HUES64 (cell line): ENCODE measurements at regions not wholly inside any gene's neighbourhood (a gene's known extent, or its start where the extent isn't known, plus 50 kb on each side); places are given as distances from the start of the nearest gene placed in this dataset.

Source experiments
- H3K27ac ChIP-seq: 2 replicates; pipeline ENCODE4 v1.7.0; 2013; ENCODE audit warnings: low read depth, low read length, inconsistent platforms
- H3K27me3 ChIP-seq: 2 replicates; pipeline ENCODE4 v1.6.1; 2013; ENCODE audit warnings: mild to moderate bottlenecking, low read length; ENCODE audit not compliant: insufficient read depth
- H3K36me3 ChIP-seq: 2 replicates; pipeline ENCODE4 v1.6.1; 2013; ENCODE audit warnings: mild to moderate bottlenecking, low read length; ENCODE audit not compliant: insufficient read depth
- H3K4me1 ChIP-seq: 2 replicates; pipeline ENCODE4 v1.6.1; 2013; ENCODE audit warnings: mild to moderate bottlenecking, low read length, moderate library complexity; ENCODE audit not compliant: insufficient read depth
- H3K4me3 ChIP-seq: 2 replicates; pipeline ENCODE4 v1.5.1; 2013; ENCODE audit warnings: mild to moderate bottlenecking, low read length, moderate library complexity
- H3K9ac ChIP-seq: 2 replicates; pipeline ENCODE4 v1.6.1; 2013; ENCODE audit warnings: mild to moderate bottlenecking, low read depth, low read length
- H3K9me3 ChIP-seq: 2 replicates; pipeline ENCODE4 v1.6.1; 2013; ENCODE audit warnings: low read depth, low read length; ENCODE audit not compliant: insufficient read depth
- WGBS: fragments of 150-250, 120-280 bp; methylation state at CpG from one replicate; pipeline ENCODE4 v1.1.7; 2013; ENCODE audit warnings: missing lambda C conversion rate; 5-methylcytosine and 5-hydroxymethylcytosine counted together

DNA sequence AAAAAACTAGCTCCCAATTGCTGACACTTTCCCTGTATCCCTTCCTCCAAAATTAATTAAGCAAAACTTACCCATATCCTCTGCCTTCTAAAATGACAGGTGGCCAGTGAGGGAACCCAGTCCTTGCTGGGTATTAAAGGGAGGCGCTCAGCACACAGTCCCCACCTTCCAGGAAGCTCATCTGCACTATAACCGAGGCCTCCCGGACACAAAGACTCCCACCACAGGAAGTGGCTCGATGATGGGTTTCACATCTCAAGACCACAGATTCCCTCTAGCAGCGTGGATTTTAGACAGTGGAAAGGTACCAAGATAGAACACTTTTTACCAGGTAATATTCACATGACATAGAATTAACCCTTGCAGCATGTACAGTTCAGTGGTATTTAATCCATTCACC, 126.8 kb upstream of the NCOR2 start:
- WGBS: 79% methylated on average over 5 of the region's 5 CpGs
- Histone ChIP-seq H3K9ac (no peak overlapping the region), H3K36me3 (no peaks in the 10 kb centered on the region), H3K27ac (no peak overlapping the region), H3K4me1 (no peaks in the 10 kb centered on the region), H3K4me3 (no peak overlapping the region), H3K9me3 (0 out of 2 replicates have a peak, but pooled peaks cover 5% of the 10 kb centered on the region), H3K27me3 (no peaks in the 10 kb centered on the region)

- Histone ChIP-seq H3K4me3 (no peak overlapping the region), H3K27me3 (no peaks in the 10 kb centered on the region), H3K27ac (no peak overlapping the region), H3K36me3 (no peaks in the 10 kb centered on the region), H3K9ac (no peak overlapping the region), H3K9me3 (0 out of 2 replicates have a peak, but pooled peaks cover 5% of the 10 kb centered on the region), H3K4me1 (no peaks in the 10 kb centered on the region)
- 88% methylated on average over 17 of the region's 17 CpGs for WGBS
Measured at GRCh38 chr12:124693111-124693723, 125.8 kb upstream of the NCOR2 start.

- Histone ChIP-seq H3K36me3 (no peaks in the 10 kb centered on the region), H3K27me3 (no peaks in the 10 kb centered on the region), H3K9ac (no peak overlapping the region), H3K4me1 (peaks cover 5% of the 10 kb centered on the region; the same call in 1 of the 2 replicates), H3K9me3 (0 out of 2 replicates have a peak, but pooled peaks cover 5% of the 10 kb centered on the region), H3K4me3 (no peak overlapping the region), H3K27ac (no peak overlapping the region)
Measured at GRCh38 chr12:124692443-124692842, 125.0 kb upstream of the NCOR2 start.

GRCh38 chr12:124691429-124691828, 124.0 kb upstream of the NCOR2 start:
- no peaks in the 10 kb centered on the region for H3K27me3 ChIP-seq
- WGBS: 92% methylated on average over 1 of the region's 1 CpG

DNA sequence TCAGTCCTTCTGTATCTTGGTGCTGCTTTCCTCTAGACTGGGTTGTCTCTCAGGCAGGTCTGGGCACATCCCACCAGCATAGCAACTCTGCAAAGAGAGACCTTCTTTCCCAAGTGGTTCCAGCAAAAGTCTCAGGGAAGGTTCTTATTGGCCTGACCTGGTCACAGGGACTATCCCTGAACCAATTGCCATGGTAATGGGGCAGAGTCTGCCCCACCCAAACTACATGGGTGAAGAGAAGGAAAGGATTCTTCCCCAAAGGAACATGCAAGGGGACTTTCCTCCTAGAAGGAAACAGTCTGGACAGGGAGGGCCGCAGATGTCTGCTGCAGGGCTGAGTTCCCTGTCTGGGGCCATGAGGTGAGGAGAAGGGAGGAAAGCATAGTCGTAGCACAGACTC, 122.2 kb upstream of the NCOR2 start:
- Histone ChIP-seq H3K4me3 (no peak overlapping the region), H3K27ac (no peak overlapping the region), H3K27me3 (no peaks in the 10 kb centered on the region), H3K36me3 (no peaks in the 10 kb centered on the region), H3K4me1 (peaks cover 9% of the 10 kb centered on the region), H3K9me3 (0 out of 2 replicates have a peak, but pooled peaks cover 5% of the 10 kb centered on the region), H3K9ac (no peak overlapping the region)
- 90% methylated on average over 2 of the region's 2 CpGs for WGBS

More at GRCh38 chr12:124691429-124691828, 124.0 kb upstream of the NCOR2 start:
- no peak overlapping the region for H3K27ac ChIP-seq
- 0 out of 2 replicates have a peak, but pooled peaks cover 5% of the 10 kb centered on the region for H3K9me3 ChIP-seq
- peaks cover 5% of the 10 kb centered on the region; the same call in 1 of the 2 replicates for H3K4me1 ChIP-seq
- no peaks in the 10 kb centered on the region for H3K36me3 ChIP-seq
- no peak overlapping the region for H3K9ac ChIP-seq
- no peak overlapping the region for H3K4me3 ChIP-seq

DNA sequence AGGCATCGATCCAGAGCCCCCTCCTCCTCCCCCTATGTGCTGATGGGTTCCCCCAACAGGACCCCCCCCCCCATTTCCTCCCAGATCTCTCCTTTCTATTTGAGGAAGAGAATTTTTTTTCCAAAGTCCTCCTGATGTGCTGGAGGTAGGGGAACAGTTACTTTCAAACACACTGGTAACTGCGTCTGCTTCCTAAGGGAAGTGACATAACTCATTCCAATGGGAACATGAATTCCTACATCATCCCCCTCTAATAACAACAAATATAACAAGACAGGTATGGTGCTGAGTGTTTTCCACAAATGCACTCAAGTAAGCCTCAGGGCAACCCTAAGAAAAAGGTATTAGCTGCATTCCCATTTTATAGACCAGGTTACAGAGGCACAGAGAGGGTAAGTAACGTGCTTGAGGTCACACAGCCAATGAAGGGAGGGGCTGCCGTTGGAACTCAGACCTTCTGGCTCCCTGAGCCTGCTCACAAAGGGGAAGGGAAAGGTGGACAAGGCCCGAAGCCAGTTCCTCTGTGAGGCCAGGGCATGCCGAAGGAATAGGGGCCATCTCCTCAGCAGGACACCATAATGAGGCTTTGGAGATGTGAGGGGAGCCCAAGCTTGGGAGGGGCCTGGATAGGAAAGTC, 121.1 kb upstream of the NCOR2 start:
- WGBS: 78% methylated on average over 6 of the region's 6 CpGs
- no peak overlapping the region for H3K4me3 ChIP-seq
- no peak overlapping the region for H3K9ac ChIP-seq
- no peak overlapping the region for H3K27ac ChIP-seq
- no peaks in the 10 kb centered on the region for H3K27me3 ChIP-seq
- H3K4me1 ChIP-seq: peaks cover 9% of the 10 kb centered on the region
- H3K9me3 ChIP-seq: 0 out of 2 replicates have a peak, but pooled peaks cover 5% of the 10 kb centered on the region
- H3K36me3 ChIP-seq: no peaks in the 10 kb centered on the region

DNA sequence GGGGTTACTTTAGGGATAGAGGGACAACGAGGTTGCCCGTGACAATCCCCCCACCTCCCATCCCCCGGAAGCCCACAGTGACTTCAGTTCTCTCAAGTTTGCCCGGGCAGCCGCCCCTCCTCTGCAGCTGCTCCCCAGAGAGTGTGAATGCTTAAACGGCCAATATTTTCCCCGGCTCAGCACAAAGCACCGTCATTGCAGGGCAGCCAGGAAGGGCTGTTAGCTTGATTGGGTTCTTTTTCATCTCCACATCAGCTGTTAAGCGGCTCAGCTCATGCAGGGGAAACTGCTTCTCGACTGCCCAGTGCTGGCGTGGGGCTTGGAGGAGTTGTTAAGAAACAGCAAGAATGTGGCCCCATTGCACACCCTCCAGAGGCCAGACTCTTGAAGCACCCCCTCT, 120.5 kb upstream of the NCOR2 start:
- Histone ChIP-seq H3K4me1 (peaks cover 9% of the 10 kb centered on the region), H3K36me3 (no peaks in the 10 kb centered on the region), H3K9ac (no peak overlapping the region), H3K27me3 (no peaks in the 10 kb centered on the region), H3K4me3 (no peak overlapping the region), H3K9me3 (0 out of 2 replicates have a peak, but pooled peaks cover 5% of the 10 kb centered on the region), H3K27ac (no peak overlapping the region)
- 50% methylated on average over 11 of the region's 11 CpGs for WGBS

- Histone ChIP-seq H3K4me3 (no peak overlapping the region), H3K4me1 (peaks cover 9% of the 10 kb centered on the region), H3K36me3 (no peaks in the 10 kb centered on the region), H3K27me3 (no peaks in the 10 kb centered on the region), H3K9ac (no peak overlapping the region), H3K9me3 (0 out of 2 replicates have a peak, but pooled peaks cover 5% of the 10 kb centered on the region), H3K27ac (no peak overlapping the region)
- WGBS: 84% methylated on average over 9 of the region's 9 CpGs
Measured at GRCh38 chr12:124687174-124687902, 119.9 kb upstream of the NCOR2 start.

GRCh38 chr12:124686370-124687173, 119.2 kb upstream of the NCOR2 start:
- H3K9ac ChIP-seq: no peak overlapping the region
- H3K4me1 ChIP-seq: peaks cover 16% of the 10 kb centered on the region
- no peaks in the 10 kb centered on the region for H3K36me3 ChIP-seq
- WGBS: 89% methylated on average over 9 of the region's 9 CpGs
- H3K27ac ChIP-seq: no peak overlapping the region
- H3K9me3 ChIP-seq: no peaks in the 10 kb centered on the region
- no peak overlapping the region for H3K4me3 ChIP-seq
- no peaks in the 10 kb centered on the region for H3K27me3 ChIP-seq

DNA sequence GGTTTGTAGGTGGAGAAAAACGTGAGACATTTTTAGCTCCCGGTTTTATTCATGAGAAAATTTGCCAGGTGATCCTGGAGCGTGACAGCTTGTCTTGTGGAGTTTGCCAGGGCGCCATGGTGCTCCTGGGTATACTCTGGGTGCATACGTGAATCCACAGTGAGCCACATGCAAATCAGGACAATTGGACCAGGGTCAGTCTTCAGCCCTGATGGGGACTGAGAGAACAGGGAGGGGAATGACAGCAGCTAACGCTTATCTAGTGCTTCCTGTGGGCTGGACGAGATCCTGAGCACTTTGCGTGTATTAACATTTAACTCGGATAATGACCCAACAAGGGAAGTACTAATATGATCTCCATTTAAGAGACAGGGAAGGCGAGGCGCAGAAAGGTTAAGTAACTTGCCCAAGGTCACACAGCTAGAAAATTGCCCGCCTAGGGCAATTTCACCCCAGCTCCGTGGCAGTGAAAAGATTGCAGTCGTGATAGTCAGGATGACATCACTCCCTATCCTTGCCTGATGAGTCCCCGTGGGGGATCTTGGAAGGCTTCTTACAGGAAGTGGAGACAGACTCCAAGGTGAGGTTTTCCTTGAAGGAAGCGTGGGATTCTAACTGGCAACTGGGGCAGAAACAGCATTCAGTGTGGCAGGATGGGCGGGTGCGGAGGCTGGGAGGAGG, 118.4 kb upstream of the NCOR2 start:
- no peak overlapping the region for H3K9ac ChIP-seq
- no peak overlapping the region for H3K27ac ChIP-seq
- WGBS: 77% methylated on average over 18 of the region's 18 CpGs

More for the DNA sequence above, 118.4 kb upstream of the NCOR2 start:
- no peaks in the 10 kb centered on the region for H3K27me3 ChIP-seq
- peaks cover 17% of the 10 kb centered on the region for H3K4me1 ChIP-seq
- no peaks in the 10 kb centered on the region for H3K9me3 ChIP-seq
- no peaks in the 10 kb centered on the region for H3K36me3 ChIP-seq
- no peak overlapping the region for H3K4me3 ChIP-seq
